Stimulated activated CD4-positive, alpha-beta T cell treated with anti-CD3 and anti-CD28 coated beads, Interleukin-1b, Interleukin-23, amount 100 ng/mL, for 1 hour (primary cell): ENCODE measurements at regions not wholly inside any gene's neighbourhood (a gene's known extent, or its start where the extent isn't known, plus 50 kb on each side); places are given as distances from the start of the nearest gene placed in this dataset.
"Not testable (repeated sequence)": the region's sequence is repeated elsewhere in the genome, so short reads cannot be mapped to it uniquely, and the experiment has no call there.

ENCODE experiments used
- DNase-seq, 2 donors: peaks; one replicate each; pipeline ENCODE4 v3.0.0-alpha.2; 2020; ENCODE audit warnings: low read depth in 2 of 2

DNA sequence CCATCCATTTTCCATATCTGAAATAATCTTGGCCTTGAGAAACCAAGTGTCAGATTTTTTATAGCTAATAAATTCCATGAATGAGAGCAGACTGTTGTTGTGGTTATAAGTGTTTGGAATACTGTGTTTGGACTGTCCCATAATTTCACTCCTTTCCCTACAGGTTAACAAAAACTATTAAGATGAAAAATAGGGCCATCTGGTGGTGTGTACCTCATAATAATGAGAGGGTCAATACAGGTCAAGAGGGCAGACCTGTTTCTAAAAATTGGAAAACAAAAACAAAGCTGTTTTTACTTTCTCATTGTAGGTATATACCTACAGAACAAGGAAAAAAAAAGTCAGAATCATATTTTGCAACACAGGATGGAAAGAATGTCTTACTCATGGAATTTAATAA lies 553.8 kb upstream of the SGO1 start:
- no peak for DNase-seq

- DNase-seq, result no peak
These were observed 550.4 kb upstream of the SGO1 start for GRCh38 chr3:20736287-20736852.

DNA sequence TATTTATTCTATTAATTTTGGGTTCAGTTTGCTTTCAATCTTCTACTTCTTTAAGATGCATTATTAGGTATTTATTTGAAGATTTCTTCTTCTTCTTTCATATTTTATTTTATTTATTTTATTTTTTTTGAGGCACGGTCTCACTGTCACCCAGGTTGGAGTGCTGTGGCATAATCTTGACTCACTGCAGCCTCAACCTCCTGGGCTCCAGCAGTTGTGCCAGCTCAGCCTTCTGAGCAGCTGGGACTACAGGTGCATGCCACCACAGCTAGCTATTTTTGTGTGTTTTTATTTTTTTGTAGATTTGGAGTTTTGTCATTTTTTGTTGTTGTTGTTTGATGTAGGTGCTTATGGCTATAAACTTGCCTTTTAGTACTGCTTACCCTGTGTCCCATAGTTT lies 543.2 kb upstream of the SGO1 start:
- DNase-seq, result no peak

GRCh38 chr3:20726786-20727185 lies 540.8 kb upstream of the SGO1 start:
- DNase-seq, result no peak

DNA sequence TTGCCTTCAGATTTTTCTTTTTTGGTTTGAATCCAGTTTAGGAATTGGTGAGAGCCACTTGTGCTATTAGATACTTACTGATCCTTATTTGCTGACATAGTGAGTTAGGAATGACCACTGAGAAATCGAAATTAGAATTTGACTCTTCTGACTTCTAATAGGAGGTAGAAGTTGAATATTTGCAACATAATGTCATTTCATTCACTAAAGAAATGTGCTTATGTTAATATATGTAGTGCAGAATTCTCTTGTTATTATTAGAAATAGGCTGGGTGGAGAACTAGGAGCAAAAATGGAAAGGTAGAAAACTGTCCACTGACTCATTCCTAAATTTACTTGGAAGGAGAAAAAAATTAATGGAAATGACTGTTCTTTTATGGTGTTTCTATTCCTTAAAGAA lies 538.2 kb upstream of the SGO1 start:
- no peak for DNase-seq

- not testable (repeated sequence) for DNase-seq
These were observed 530.4 kb upstream of the SGO1 start for GRCh38 chr3:20716425-20716824.

GRCh38 chr3:20701641-20702040 lies 515.6 kb upstream of the SGO1 start:
- DNase-seq, result no peak

DNA sequence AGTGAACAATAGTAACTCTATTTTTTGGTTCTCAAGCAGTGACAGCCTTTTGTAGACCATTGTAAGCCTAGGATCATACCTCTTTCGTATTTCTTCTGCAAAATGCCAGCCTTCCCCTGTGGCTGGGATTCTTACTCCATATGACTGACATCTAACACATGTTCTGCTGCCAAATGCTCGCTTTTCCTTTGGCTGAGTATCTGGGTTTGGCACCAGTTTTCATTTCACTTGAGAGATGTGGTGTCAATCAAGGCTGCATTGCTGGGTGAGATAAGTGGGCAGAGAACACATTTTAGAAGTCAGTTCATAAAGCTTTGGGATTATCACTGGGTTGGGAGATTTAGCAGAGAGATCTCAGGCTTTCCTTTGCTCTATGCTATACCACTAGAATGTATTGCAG lies 514.7 kb upstream of the SGO1 start:
- DNase-seq, result no peak

DNA sequence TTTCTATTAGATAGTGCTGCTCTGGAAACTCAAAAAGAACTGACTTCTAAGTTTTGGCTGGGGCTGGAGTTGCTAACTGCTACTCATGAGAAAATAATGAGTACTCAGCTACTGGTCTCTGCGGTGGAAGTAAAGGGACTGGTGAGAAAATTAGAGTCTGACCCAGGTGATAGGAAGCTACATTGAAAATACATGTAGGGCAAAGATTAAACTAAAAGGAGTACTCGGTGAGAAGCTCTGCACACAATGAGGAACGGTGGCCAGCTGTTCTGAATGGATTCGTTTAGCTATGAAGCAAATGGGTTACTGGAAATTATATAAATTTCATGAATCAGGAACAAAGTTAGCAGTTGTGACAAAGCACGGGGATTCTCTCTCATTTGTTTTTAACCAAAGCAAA lies 512.9 kb upstream of the SGO1 start:
- no peak for DNase-seq

DNA sequence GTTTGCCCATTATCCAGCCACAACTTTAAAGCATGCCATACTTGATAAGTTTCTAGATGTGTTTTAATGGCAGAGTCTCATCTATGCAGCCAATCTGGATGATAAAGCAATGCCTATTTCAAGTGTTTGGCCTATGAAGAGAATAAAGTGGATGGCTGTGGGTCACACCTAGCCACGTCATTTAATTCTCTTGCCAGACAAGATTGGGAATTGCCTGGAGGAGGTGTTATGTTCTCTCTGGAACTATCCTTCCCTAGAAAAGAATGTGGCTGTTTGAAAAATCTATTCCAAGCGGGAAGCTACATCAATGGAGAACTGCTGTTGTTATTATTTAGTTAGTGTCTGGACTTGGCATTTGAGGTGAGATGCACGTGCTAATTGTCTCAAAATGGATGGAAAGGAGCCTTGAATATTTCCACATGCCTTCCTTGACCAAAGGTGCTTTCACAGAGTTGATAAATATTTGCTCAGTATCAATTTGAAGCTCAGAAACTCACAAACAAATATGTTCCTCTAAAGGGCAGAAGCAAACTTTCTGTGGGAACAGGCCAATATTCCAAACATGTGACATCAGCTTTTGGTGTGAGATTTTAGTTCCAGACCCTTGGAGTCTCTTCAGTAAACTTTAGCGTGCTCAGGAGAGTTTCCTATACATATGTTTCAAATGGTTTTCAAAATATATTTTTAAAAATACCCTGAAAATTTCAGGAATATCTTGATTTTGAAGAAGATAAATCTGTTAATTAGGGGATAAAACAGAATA lies 510.6 kb upstream of the SGO1 start:
- DNase-seq, result no peak

GRCh38 chr3:20692675-20693074 lies 506.7 kb upstream of the SGO1 start:
- DNase-seq, result no peak

DNA sequence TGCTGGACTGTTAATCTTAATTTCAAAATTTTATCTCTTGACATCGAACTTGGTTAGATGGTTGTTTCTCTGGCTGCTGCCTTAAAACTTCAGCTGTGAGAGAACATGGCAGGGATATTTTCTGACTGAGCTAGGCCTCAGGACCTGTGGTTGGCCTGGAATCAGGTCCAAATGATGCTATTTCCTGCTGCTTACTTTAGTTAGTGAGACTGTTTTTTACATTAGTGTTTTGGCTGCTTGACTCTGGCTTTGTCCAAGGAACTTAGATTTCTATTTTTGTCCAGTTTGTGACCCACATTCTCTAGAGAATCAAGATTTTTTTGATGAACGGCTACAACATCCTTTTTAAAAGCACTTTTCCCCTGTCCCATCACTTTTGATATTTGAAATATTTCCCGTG lies 497.9 kb upstream of the SGO1 start:
- no peak for DNase-seq

DNA sequence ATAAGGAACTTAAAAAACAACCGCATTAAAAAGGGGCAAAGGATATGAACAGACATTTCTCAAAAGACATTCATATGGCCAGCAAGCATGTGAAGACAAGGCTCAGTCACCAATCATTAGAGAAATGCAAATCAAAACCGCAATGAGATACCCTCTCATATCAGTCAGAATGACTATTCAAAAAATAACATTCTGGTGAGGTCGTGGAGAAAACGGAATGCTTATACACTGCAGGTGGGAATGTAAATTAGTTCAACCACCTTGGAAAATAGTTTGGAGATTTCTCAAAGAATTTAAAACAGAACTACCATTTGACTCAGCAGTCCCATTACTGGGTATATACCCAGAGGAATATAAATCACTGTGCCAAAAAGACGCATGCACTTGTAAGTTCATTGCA lies 496.6 kb upstream of the SGO1 start:
- no peak for DNase-seq

GRCh38 chr3:20680990-20681628 lies 495.1 kb upstream of the SGO1 start:
- no peak for DNase-seq

DNA sequence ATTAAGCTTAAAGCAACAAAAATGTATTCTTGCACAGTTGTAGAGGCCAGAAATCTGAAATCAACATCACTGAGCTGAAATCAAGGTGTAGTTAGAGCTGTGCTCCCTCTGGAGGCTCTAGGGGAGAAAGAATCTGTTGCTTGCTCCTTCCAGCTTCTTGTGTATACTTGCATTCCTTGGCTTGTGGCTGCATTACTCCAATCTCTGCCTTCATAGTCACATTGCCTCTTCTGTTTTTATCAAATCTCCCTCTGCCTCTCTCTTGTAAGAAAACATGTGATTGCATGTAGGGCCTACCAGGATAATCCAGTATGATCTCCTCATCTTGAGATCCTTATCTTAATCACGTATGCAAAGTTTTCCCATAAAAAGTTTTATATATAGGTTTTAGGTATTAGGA lies 487.9 kb upstream of the SGO1 start:
- no peak for DNase-seq

GRCh38 chr3:20669675-20670074 lies 483.7 kb upstream of the SGO1 start:
- DNase-seq, result no peak

GRCh38 chr3:20669184-20669583 lies 483.2 kb upstream of the SGO1 start:
- DNase-seq, result no peak

- DNase-seq, result no peak
These were observed 482.4 kb upstream of the SGO1 start for GRCh38 chr3:20668411-20668810.

- DNase-seq, result no peak
These were observed 480.1 kb upstream of the SGO1 start for GRCh38 chr3:20666091-20666490.

GRCh38 chr3:20658491-20658890 lies 472.5 kb upstream of the SGO1 start:
- no peak for DNase-seq

GRCh38 chr3:20657560-20657959 lies 471.6 kb upstream of the SGO1 start:
- no peak for DNase-seq

GRCh38 chr3:20652231-20652986 lies 466.4 kb upstream of the SGO1 start:
- DNase-seq, result no peak

- DNase-seq, result no peak
These were observed 462.9 kb upstream of the SGO1 start for GRCh38 chr3:20648921-20649381.
